Stimulated activated CD8-positive, alpha-beta memory T cell treated with anti-CD3 and anti-CD28 coated beads, Interleukin-2, amount 100 ng/mL, for 48 hours (primary cell): ENCODE measurements at regions not wholly inside any gene's neighbourhood (a gene's known extent, or its start where the extent isn't known, plus 50 kb on each side); places are given as distances from the start of the nearest gene placed in this dataset.
"Not testable (repeated sequence)": the region's sequence is repeated elsewhere in the genome, so short reads cannot be mapped to it uniquely, and the experiment has no call there.

Experiments
- DNase-seq, 2 donors: peaks; one replicate each; pipeline ENCODE4 v3.0.0-alpha.2; 2020; ENCODE audit warnings: low read depth in 2 of 2

- DNase-seq, result no peak
Measured at GRCh38 chr5:92633875-92634487, 947.0 kb downstream of the NR2F1-AS1 start.

- no peak for DNase-seq
Measured at GRCh38 chr5:92633176-92633575, 947.8 kb downstream of the NR2F1-AS1 start.

- DNase-seq, result not testable (repeated sequence)
Measured at GRCh38 chr5:92631237-92631701, 949.8 kb downstream of the NR2F1-AS1 start.

GRCh38 chr5:92629574-92629973 is 951.4 kb downstream of the NR2F1-AS1 start:
- no peak for DNase-seq

GRCh38 chr5:92629000-92629399 is 952.0 kb downstream of the NR2F1-AS1 start:
- no peak for DNase-seq

GRCh38 chr5:92627186-92627585 is 953.8 kb downstream of the NR2F1-AS1 start:
- no peak for DNase-seq

GRCh38 chr5:92616085-92616484 is 964.9 kb downstream of the NR2F1-AS1 start:
- DNase-seq, result no peak

- no peak for DNase-seq
Measured at GRCh38 chr5:92613546-92613945, 967.5 kb downstream of the NR2F1-AS1 start.

GRCh38 chr5:92610435-92610834 is 970.6 kb downstream of the NR2F1-AS1 start:
- DNase-seq, result not testable (repeated sequence)

- DNase-seq, result no peak
Measured at GRCh38 chr5:92605591-92605990, 975.4 kb downstream of the NR2F1-AS1 start.

- no peak for DNase-seq
Measured at GRCh38 chr5:92599217-92599810, 981.7 kb downstream of the NR2F1-AS1 start.

- no peak for DNase-seq
Measured at GRCh38 chr5:92594031-92594430, 987.0 kb downstream of the NR2F1-AS1 start.

- no peak for DNase-seq
Measured at GRCh38 chr5:92588876-92589275, 992.1 kb downstream of the NR2F1-AS1 start.

GRCh38 chr5:92581690-92582089 is 999.3 kb downstream of the NR2F1-AS1 start:
- DNase-seq, result no peak

GRCh38 chr5:92581249-92581648 is 999.8 kb downstream of the NR2F1-AS1 start:
- DNase-seq, result no peak

- no peak for DNase-seq
Measured at GRCh38 chr5:92580814-92581213, 1000.2 kb downstream of the NR2F1-AS1 start.

- DNase-seq, result no peak
Measured at GRCh38 chr5:92574023-92574422, 1007.0 kb downstream of the NR2F1-AS1 start.

- no peak for DNase-seq
Measured at GRCh38 chr5:92568522-92568921, 1012.5 kb downstream of the NR2F1-AS1 start.

GRCh38 chr5:92567831-92568450 is 1013.1 kb downstream of the NR2F1-AS1 start:
- DNase-seq, result no peak

- DNase-seq, result no peak
Measured at GRCh38 chr5:92566113-92566786, 1014.8 kb downstream of the NR2F1-AS1 start.

- no peak for DNase-seq
Measured at GRCh38 chr5:92565673-92566072, 1015.3 kb downstream of the NR2F1-AS1 start.

- no peak for DNase-seq
Measured at GRCh38 chr5:92562065-92562464, 1019.0 kb downstream of the NR2F1-AS1 start.
